ENCODE measurements at regions not wholly inside any gene's neighbourhood (a gene's known extent, or its start where the extent isn't known, plus 50 kb on each side); places are given as distances from the start of the nearest gene placed in this dataset.

GRCh38 chr7:86013662-86014061 lies 630.0 kb upstream of the GRM3 start:
- H3K36me3 ChIP-seq (ENCODE audit: control insufficient read depth, insufficient read depth, low read length): no peaks in the 10 kb centered on the region
- no peaks in the 10 kb centered on the region for H3K79me2 ChIP-seq (ENCODE audit: control insufficient read depth, insufficient read depth, low read length)
- no peaks in the 10 kb centered on the region for H3K4me1 ChIP-seq (ENCODE audit: control insufficient read depth, extremely low read depth, insufficient read depth, low read length)
- H4K20me1 ChIP-seq (ENCODE audit: control insufficient read depth, extremely low read depth, insufficient read depth, low read length): no peaks in the 10 kb centered on the region
- no peak overlapping the region for H2AFZ ChIP-seq (ENCODE audit: low read length)
- H3K27me3 ChIP-seq (ENCODE audit: control insufficient read depth, insufficient read depth, low read length): no peaks in the 10 kb centered on the region
- no peak overlapping the region for H3K9ac ChIP-seq (ENCODE audit: insufficient read depth, low read length)
- TF ChIP-seq, protein P1, sequence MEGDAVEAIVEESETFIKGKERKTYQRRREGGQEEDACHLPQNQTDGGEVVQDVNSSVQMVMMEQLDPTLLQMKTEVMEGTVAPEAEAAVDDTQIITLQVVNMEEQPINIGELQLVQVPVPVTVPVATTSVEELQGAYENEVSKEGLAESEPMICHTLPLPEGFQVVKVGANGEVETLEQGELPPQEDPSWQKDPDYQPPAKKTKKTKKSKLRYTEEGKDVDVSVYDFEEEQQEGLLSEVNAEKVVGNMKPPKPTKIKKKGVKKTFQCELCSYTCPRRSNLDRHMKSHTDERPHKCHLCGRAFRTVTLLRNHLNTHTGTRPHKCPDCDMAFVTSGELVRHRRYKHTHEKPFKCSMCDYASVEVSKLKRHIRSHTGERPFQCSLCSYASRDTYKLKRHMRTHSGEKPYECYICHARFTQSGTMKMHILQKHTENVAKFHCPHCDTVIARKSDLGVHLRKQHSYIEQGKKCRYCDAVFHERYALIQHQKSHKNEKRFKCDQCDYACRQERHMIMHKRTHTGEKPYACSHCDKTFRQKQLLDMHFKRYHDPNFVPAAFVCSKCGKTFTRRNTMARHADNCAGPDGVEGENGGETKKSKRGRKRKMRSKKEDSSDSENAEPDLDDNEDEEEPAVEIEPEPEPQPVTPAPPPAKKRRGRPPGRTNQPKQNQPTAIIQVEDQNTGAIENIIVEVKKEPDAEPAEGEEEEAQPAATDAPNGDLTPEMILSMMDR (conservative IDR thresholded peaks at IDR 0.05 in 1 of 2, IDR thresholded peaks at IDR 0.05 in 1 of 2; ENCODE audit: low read depth in 1 of 2, low read length in 2 of 2): no peak
- no peak for TF ChIP-seq EZH2 (IDR thresholded peaks at IDR 0.05; ENCODE audit: low read length, missing control alignments)
- H3K4me2 ChIP-seq (ENCODE audit: extremely low read depth, insufficient read depth, low read length): no peak overlapping the region
- H3K27ac ChIP-seq (ENCODE audit: insufficient read depth, low read length): no peak overlapping the region
- no peak overlapping the region for H3K4me3 ChIP-seq (replicated peaks in 1 of 4; ENCODE audit: control extremely low read depth in 1 of 4, insufficient read depth in 1 of 4, low read depth in 3 of 4, low read length in 4 of 4)
- no peaks in the 10 kb centered on the region for H3K9me3 ChIP-seq (ENCODE audit: control insufficient read depth, insufficient read depth, low read depth, low read length)
- no peak for DNase-seq (ENCODE audit: low read depth in 2 of 2)

GRCh38 chr7:86012971-86013370 lies 630.7 kb upstream of the GRM3 start:
- no peaks in the 10 kb centered on the region for H3K4me1 ChIP-seq (ENCODE audit: control insufficient read depth, extremely low read depth, insufficient read depth, low read length)
- H3K9ac ChIP-seq (ENCODE audit: insufficient read depth, low read length): no peak overlapping the region
- no peaks in the 10 kb centered on the region for H3K9me3 ChIP-seq (ENCODE audit: control insufficient read depth, insufficient read depth, low read depth, low read length)
- no peak overlapping the region for H3K4me3 ChIP-seq (replicated peaks in 1 of 4; ENCODE audit: control extremely low read depth in 1 of 4, insufficient read depth in 1 of 4, low read depth in 3 of 4, low read length in 4 of 4)
- H4K20me1 ChIP-seq (ENCODE audit: control insufficient read depth, extremely low read depth, insufficient read depth, low read length): no peaks in the 10 kb centered on the region
- TF ChIP-seq, protein P1 (conservative IDR thresholded peaks at IDR 0.05 in 1 of 2, IDR thresholded peaks at IDR 0.05 in 1 of 2; ENCODE audit: low read depth in 1 of 2, low read length in 2 of 2): no peak
- no peak for TF ChIP-seq EZH2 (IDR thresholded peaks at IDR 0.05; ENCODE audit: low read length, missing control alignments)
- DNase-seq (ENCODE audit: low read depth in 2 of 2): no peak
- H3K79me2 ChIP-seq (ENCODE audit: control insufficient read depth, insufficient read depth, low read length): no peaks in the 10 kb centered on the region
- no peaks in the 10 kb centered on the region for H3K36me3 ChIP-seq (ENCODE audit: control insufficient read depth, insufficient read depth, low read length)
- H3K27ac ChIP-seq (ENCODE audit: insufficient read depth, low read length): no peak overlapping the region
- H3K27me3 ChIP-seq (ENCODE audit: control insufficient read depth, insufficient read depth, low read length): no peaks in the 10 kb centered on the region
- H2AFZ ChIP-seq (ENCODE audit: low read length): no peak overlapping the region
- H3K4me2 ChIP-seq (ENCODE audit: extremely low read depth, insufficient read depth, low read length): no peak overlapping the region

DNA sequence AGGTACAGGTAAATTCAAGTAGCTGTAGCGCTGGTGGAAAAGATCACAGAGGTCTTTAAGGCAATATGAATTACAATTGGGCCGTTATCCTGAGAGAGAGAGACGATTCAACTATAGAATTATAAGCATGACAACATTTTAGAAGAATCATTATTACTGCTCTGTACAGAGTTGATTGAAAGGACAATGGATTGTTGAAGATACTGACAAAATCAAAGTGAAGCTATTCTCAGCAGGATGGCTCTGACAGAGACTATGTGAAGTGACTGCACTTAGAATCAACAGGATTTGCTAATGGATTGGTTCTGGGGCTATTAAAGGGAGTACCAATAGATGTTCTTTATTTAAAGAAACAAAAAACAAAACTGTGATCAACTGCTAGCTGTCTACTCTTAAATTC lies 634.8 kb upstream of the GRM3 start:
- Histone ChIP-seq H3K4me2 (ENCODE audit: extremely low read depth, insufficient read depth, low read length) (no peak overlapping the region), H3K79me2 (ENCODE audit: control insufficient read depth, insufficient read depth, low read length) (no peaks in the 10 kb centered on the region), H3K4me3 (replicated peaks in 1 of 4; ENCODE audit: control extremely low read depth in 1 of 4, insufficient read depth in 1 of 4, low read depth in 3 of 4, low read length in 4 of 4) (no peak overlapping the region), H3K9me3 (ENCODE audit: control insufficient read depth, insufficient read depth, low read depth, low read length) (no peaks in the 10 kb centered on the region), H3K9ac (ENCODE audit: insufficient read depth, low read length) (no peak overlapping the region), H3K4me1 (ENCODE audit: control insufficient read depth, extremely low read depth, insufficient read depth, low read length) (no peaks in the 10 kb centered on the region), H2AFZ (ENCODE audit: low read length) (no peak overlapping the region), H3K27me3 (ENCODE audit: control insufficient read depth, insufficient read depth, low read length) (no peaks in the 10 kb centered on the region), H4K20me1 (ENCODE audit: control insufficient read depth, extremely low read depth, insufficient read depth, low read length) (no peaks in the 10 kb centered on the region), H3K36me3 (ENCODE audit: control insufficient read depth, insufficient read depth, low read length) (no peaks in the 10 kb centered on the region), H3K27ac (ENCODE audit: insufficient read depth, low read length) (no peak overlapping the region)
- DNase-seq (ENCODE audit: low read depth in 2 of 2): no peak
- no peak for TF ChIP-seq EZH2 (IDR thresholded peaks at IDR 0.05; ENCODE audit: low read length, missing control alignments)
- TF ChIP-seq, protein P1 (conservative IDR thresholded peaks at IDR 0.05 in 1 of 2, IDR thresholded peaks at IDR 0.05 in 1 of 2; ENCODE audit: low read depth in 1 of 2, low read length in 2 of 2): no peak
